SK-N-SH treated with all-trans-retinoic acid at 6 μM for 48 hours (cell line): ENCODE measurements at regions not wholly inside any gene's neighbourhood (a gene's known extent, or its start where the extent isn't known, plus 50 kb on each side); places are given as distances from the start of the nearest gene placed in this dataset.

ENCODE experiments used
- ATAC-seq: fragments of 200-7000 bp; cut with Tn5 transposase; 3 replicates; pipeline ENCODE4 v1.9.1; 2020; ENCODE audit warnings: mild to moderate bottlenecking, moderate library complexity
- ARNTL ChIP-seq: fragments of 450-650 bp; formaldehyde crosslinking; IDR thresholded peaks from 2 replicates; pipeline ENCODE4 v1.5.0; 2020; ENCODE audit warnings: low read depth, mild to moderate bottlenecking, moderate library complexity, borderline replicate concordance
- BACH2 ChIP-seq: fragments of 250-450 bp; sonication (Bioruptor Pico); IDR thresholded peaks from 2 replicates; pipeline ENCODE4 v1.9.0; 2021; ENCODE audit warnings: mild to moderate bottlenecking, borderline replicate concordance
- CREB5 ChIP-seq: fragments of 250-450 bp; sonication (Bioruptor Pico); IDR thresholded peaks from 2 replicates; pipeline ENCODE4 v1.5.1; 2020; ENCODE audit warnings: low read depth, mild to moderate bottlenecking, moderate library complexity
- CSDC2 ChIP-seq: fragments of 250-450 bp; sonication (Bioruptor Pico); IDR thresholded peaks from 2 replicates; pipeline ENCODE4 v1.5.0; 2020; ENCODE audit warnings: mild to moderate bottlenecking, moderate library complexity
- CSRNP3 ChIP-seq: fragments of 250-450 bp; sonication (Bioruptor Pico); IDR thresholded peaks from 2 replicates; pipeline ENCODE4 v1.5.1; 2021; ENCODE audit warnings: mild to moderate bottlenecking, moderate library complexity
- ESRRG ChIP-seq: fragments of 250-450 bp; sonication (Bioruptor Pico); IDR thresholded peaks from 2 replicates; pipeline ENCODE4 v1.6.1; 2021; ENCODE audit warnings: mild to moderate bottlenecking
- GLIS3 ChIP-seq: fragments of 250-450 bp; sonication (Bioruptor Pico); IDR thresholded peaks from 2 replicates; pipeline ENCODE4 v1.5.0; 2020; ENCODE audit warnings: mild to moderate bottlenecking, moderate library complexity
- ISL1 ChIP-seq: fragments of 250-450 bp; sonication (Bioruptor Pico); IDR thresholded peaks from 2 replicates; pipeline ENCODE4 v2.1.2; 2022; ENCODE audit warnings: mild to moderate bottlenecking, moderate library complexity
- OSR1 ChIP-seq: fragments of 250-450 bp; sonication (Bioruptor Pico); IDR thresholded peaks from 2 replicates; pipeline ENCODE4 v1.8.0; 2022; ENCODE audit warnings: moderate library complexity, mild to moderate bottlenecking, inconsistent platforms
- PATZ1 ChIP-seq: fragments of 250-450 bp; sonication (Bioruptor Pico); IDR thresholded peaks from 2 replicates; pipeline ENCODE4 v1.8.0; 2020; ENCODE audit warnings: mild to moderate bottlenecking, moderate library complexity, borderline replicate concordance
- POU6F1 ChIP-seq: fragments of 250-450 bp; sonication (Bioruptor Pico); IDR thresholded peaks from 2 replicates; pipeline ENCODE4 v1.8.0; 2021; ENCODE audit warnings: low read depth, mild to moderate bottlenecking, moderate library complexity, borderline replicate concordance
- PPARA ChIP-seq: fragments of 250-450 bp; sonication (Bioruptor Pico); IDR thresholded peaks from 2 replicates; pipeline ENCODE4 v1.5.0; 2020; ENCODE audit warnings: mild to moderate bottlenecking, borderline replicate concordance
- RARB ChIP-seq: fragments of 250-450 bp; sonication (Bioruptor Pico); IDR thresholded peaks from 2 replicates; pipeline ENCODE4 v1.8.0; 2021; ENCODE audit warnings: mild to moderate bottlenecking, moderate library complexity
- TCF4 ChIP-seq: fragments of 250-450 bp; sonication (Bioruptor Pico); IDR thresholded peaks from 2 replicates; pipeline ENCODE4 v1.8.0; 2021; ENCODE audit warnings: mild to moderate bottlenecking, moderate library complexity, borderline replicate concordance
- TOX ChIP-seq: fragments of 250-450 bp; sonication (Bioruptor Pico); IDR thresholded peaks from 2 replicates; pipeline ENCODE4 v1.8.0; 2021; ENCODE audit warnings: mild to moderate bottlenecking, moderate library complexity, borderline replicate concordance
- TSHZ2 ChIP-seq: fragments of 250-450 bp; sonication (Bioruptor Pico); IDR thresholded peaks from 2 replicates; pipeline ENCODE4 v1.5.0; 2020; ENCODE audit warnings: mild to moderate bottlenecking, moderate library complexity
- ZC3H10 ChIP-seq: fragments of 250-450 bp; sonication (Bioruptor Pico); IDR thresholded peaks from 2 replicates; pipeline ENCODE4 v1.5.1; 2021; ENCODE audit warnings: mild to moderate bottlenecking, moderate library complexity
- ZFP3 ChIP-seq: fragments of 250-450 bp; sonication (Bioruptor Pico); IDR thresholded peaks from 2 replicates; pipeline ENCODE4 v1.5.0; 2020; ENCODE audit warnings: mild to moderate bottlenecking, moderate library complexity
- ZFP30 ChIP-seq: fragments of 450-650 bp; formaldehyde crosslinking; IDR thresholded peaks from 2 replicates; pipeline ENCODE4 v1.5.0; 2022; ENCODE audit warnings: mild to moderate bottlenecking, moderate library complexity
- ZNF70 ChIP-seq: fragments of 450-650 bp; formaldehyde crosslinking; IDR thresholded peaks from 2 replicates; pipeline ENCODE4 v1.5.0; 2020; ENCODE audit warnings: mild to moderate bottlenecking, moderate library complexity
- ZNF8 ChIP-seq: fragments of 450-650 bp; formaldehyde crosslinking; IDR thresholded peaks from 2 replicates; pipeline ENCODE4 v1.5.0; 2020; ENCODE audit warnings: mild to moderate bottlenecking, moderate library complexity

GRCh38 chr2:204272610-204273287, 272.5 kb upstream of the PARD3B start:
- TF ChIP-seq CSRNP3 (CRISPR knock-in tag), result no peak
- no peak for TF ChIP-seq ZC3H10 (CRISPR knock-in tag)
- no peak for TF ChIP-seq OSR1 (CRISPR knock-in tag)
- TF ChIP-seq BACH2 (CRISPR knock-in tag), result no peak
- no peak for TF ChIP-seq PATZ1 (CRISPR knock-in tag)
- TF ChIP-seq ARNTL, result no peak
- no peak for TF ChIP-seq ZNF70 (CRISPR knock-in tag)
- no peak for TF ChIP-seq CSDC2 (CRISPR knock-in tag)
- TF ChIP-seq CREB5 (CRISPR knock-in tag), result no peak
- ATAC-seq, result no peak

GRCh38 chr2:204274429-204274828, 270.8 kb upstream of the PARD3B start:
- TF ChIP-seq GLIS3 (CRISPR knock-in tag) (no peak), ZNF8 (no peak), ZC3H10 (CRISPR knock-in tag) (no peak), ISL1 (CRISPR knock-in tag) (no peak)
- no peak for ATAC-seq

- TF ChIP-seq ZFP30 (CRISPR knock-in tag) (no peak), POU6F1 (no peak)
- TF ChIP-seq, all 23 proteins: peak for 0
- no peak for ATAC-seq
Observed at GRCh38 chr2:204274991-204275390, 270.3 kb upstream of the PARD3B start.

GRCh38 chr2:204277226-204277625, 268.0 kb upstream of the PARD3B start:
- no peak for TF ChIP-seq POU6F1
- TF ChIP-seq CSDC2 (CRISPR knock-in tag), result no peak
- no peak for TF ChIP-seq ZFP30 (CRISPR knock-in tag)
- TF ChIP-seq OSR1 (CRISPR knock-in tag), result no peak
- TF ChIP-seq BACH2 (CRISPR knock-in tag), result no peak
- TF ChIP-seq ESRRG (CRISPR knock-in tag), result no peak
- TF ChIP-seq ISL1 (CRISPR knock-in tag), result no peak
- no peak for TF ChIP-seq ARNTL
- no peak for TF ChIP-seq ZFP3
- no peak for TF ChIP-seq CSRNP3 (CRISPR knock-in tag)
- TF ChIP-seq RARB, result no peak
- TF ChIP-seq GLIS3 (CRISPR knock-in tag), result no peak
- no peak for TF ChIP-seq TSHZ2 (CRISPR knock-in tag)
- TF ChIP-seq PPARA, result no peak
- no peak for TF ChIP-seq ZNF70 (CRISPR knock-in tag)
- TF ChIP-seq ZC3H10 (CRISPR knock-in tag), result no peak
- TF ChIP-seq TCF4 (CRISPR knock-in tag), result no peak
- TF ChIP-seq ZNF8, result no peak
- TF ChIP-seq TOX (CRISPR knock-in tag), result no peak
- no peak for TF ChIP-seq CREB5 (CRISPR knock-in tag)
- no peak for ATAC-seq
